MV-4-11 (cell line): ENCODE measurements at regions not wholly inside any gene's neighbourhood (a gene's known extent, or its start where the extent isn't known, plus 50 kb on each side); places are given as distances from the start of the nearest gene placed in this dataset.
"Not testable (repeated sequence)": the region's sequence is repeated elsewhere in the genome, so short reads cannot be mapped to it uniquely, and the experiment has no call there.

Source experiments
- DNase-seq: peaks from one replicate; lab custom pipeline; 2025; lab: John Stamatoyannopoulos, UW

DNA sequence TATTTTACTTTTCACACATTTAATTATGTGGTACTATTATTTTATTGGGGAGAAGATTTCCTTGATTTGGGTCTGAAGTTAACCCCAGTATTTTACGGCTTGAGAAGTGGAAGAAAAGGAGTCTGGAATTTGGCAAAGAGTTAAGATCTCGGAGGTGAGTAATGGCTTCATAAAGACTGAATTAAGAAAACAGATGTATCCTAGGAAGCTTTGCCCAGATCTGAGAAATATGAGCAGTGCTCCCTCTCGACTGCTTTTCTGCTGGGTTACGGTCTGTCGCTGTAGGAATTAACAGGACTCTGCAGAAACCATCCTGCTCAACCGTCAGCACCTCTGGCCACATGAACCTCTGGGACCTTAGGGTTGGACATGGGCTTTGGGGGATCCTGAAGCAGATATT lies 163.6 kb upstream of the NDN start:
- no peak for DNase-seq

DNA sequence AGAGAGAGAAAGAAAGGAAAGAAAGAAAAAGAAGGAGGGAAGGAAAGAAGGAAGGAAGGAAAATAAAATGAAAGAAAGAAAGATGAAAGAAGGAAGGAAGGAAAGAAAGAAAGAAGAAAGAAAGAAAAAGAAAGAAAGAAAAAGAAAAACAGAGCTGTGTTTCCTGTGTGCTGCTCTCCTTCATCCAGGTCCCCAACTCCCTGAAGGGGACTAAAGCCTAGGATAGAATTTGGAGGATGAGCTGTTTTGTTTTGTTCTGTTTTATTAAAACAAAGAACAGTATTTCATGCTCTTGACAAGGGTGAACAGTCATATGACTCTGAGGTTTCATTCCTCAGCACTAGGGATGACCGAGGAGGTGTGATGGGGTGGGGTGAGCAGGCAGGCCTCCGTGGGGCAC lies 164.8 kb upstream of the NDN start:
- DNase-seq: no peak

DNA sequence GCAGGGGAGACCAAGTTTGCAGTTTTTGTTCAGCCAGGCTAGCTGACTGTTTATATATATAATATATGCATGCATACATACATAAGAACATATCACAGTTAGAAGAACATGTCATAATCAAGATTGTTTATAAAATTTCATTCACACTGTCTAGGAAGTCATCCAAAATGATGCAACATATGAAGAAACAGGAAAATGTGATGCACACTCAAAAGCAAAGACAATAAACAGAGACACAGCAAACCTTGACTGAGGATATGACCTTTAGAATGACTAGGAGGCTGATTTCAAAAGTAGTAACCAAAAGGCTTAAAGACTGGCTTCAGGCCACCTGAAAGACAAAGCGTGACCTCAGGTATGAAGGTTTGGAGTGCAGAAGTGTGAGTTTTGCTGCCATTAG lies 166.2 kb upstream of the NDN start:
- DNase-seq: no peak

DNA sequence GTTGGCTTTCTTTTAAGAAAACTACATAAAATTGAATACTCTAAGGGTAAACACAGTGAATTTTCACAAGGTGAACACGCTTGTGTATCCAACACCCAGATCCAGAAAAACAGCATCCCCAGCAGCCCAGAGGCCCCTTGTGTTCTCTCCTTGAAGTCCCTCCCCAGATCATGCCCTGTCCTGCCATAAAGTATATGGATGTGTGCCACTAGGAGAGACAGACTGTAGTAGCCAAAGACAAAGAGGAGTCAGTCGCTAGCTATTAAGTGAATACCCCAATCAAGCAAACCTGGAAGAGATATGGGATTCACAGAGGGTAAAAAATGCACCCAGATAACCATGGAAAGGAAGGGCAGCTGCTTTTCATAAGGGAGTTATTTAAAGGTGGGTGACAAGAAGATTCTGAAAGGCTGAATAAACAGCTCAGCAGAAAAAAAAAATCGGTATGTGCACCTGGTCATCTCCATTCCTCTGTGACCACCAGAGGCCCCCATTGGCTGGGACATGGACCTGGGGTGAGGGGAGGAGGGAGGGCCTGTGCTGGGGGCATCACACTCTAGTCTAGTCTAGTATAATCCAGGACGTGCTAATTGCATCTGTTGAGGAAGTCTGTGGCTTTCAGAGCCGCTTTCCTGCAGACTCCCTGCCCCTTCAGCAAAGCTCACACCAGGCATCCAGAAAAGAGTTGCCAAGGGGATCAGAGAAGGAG lies 167.3 kb upstream of the NDN start:
- DNase-seq: peak; percentile 5

DNA sequence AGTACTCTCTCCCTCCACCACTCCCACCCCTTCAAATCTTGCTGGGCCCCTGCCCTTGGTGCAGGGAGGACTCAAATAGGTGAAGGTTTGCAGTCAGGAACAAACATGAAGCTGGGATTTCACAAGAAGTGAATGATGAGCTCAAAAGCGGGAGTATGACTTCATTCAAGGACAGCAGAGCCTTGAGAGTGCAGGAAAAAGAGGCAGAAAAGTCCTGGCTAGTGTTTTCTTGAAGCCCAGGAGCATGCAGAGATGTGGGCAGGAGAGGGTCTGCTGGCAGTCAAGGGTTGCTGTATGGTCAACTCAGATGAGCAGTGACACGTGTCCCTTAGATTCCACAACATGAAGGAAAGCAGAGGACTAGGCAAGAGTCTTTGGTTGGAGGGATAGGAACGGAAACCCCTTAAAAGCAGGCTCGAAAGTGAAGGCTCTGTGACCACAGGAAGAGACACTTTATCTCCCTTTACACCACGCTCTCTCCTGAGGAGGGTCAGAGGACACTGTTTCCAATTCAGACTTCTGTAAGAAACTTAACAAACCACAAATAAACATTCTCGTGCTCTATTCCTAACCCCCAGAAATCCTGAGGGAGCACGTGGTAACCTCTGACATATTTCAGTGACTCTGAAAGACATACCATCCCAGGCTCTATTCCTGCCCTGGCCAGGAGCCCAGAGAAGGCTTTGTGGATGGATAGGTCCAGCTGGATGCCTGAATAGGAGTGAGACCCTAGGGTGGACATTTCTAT lies 168.0 kb upstream of the NDN start:
- peak; percentile 42 for DNase-seq

DNA sequence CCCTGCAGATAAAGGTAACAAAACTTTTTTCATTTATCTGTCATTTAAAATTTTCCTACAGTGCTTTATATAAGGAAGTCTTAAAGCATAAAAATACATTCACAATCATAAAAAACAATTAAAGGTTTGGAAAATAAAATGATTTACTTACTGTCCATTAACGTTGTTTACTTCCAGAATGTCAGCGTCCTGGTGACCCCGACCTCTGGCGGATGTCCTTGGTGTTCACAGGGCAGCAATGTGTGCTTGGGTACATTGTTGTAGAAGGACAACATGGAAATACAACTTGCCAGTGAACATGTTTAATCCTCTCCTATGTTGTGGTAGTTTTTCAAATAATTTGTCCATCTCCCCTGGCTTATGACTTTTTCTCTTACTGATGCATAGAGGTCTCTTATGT lies 168.8 kb upstream of the NDN start:
- DNase-seq: no peak

DNA sequence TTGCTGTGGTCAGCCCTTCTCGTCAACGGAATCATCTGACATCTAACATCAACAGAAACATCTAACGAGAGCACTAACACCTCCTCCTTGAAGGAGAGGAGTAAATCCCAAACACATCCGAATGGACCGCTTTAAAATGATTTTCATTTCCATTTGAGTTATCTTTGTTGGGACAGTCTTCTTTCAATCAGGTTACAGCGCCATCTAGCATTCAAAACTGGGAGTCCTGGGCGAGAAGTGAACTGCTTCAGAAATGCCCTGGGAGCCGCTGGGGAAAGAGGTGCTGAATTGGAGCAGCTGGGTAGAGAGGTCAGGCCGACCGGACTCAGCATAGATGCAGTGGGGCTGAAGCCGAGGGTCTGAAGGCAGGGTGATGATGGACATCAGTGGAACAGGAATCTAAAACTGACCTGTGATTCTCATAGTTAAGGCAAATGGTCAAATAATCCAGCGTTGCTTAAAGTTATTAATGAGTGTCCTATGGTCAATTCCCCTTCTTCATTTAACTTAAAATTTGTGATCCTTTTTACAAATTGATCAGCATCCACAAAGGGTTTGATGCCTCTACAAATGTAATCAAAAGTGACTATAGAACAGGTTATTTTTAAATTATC lies 170.0 kb upstream of the NDN start:
- DNase-seq: peak; percentile 12

DNA sequence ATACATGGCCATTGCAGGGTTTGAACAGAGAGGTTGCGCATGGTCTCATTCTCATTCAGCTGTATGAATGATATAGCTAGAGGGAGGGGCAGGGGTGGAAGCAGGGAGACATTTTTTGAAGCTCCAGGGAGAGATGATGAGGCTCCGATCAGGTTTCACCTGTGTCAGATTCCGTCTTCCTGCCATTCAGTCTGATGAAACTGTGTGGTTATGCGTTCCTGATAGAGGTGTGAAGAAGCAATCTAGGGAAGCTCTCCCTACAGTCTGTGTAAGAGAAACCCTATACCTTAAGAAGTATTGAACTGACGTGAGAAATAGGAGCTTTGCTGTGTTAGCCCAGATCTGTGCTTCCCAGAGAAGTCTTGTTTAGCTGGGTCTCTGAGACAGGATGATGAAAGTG lies 171.9 kb upstream of the NDN start:
- no peak for DNase-seq

DNA sequence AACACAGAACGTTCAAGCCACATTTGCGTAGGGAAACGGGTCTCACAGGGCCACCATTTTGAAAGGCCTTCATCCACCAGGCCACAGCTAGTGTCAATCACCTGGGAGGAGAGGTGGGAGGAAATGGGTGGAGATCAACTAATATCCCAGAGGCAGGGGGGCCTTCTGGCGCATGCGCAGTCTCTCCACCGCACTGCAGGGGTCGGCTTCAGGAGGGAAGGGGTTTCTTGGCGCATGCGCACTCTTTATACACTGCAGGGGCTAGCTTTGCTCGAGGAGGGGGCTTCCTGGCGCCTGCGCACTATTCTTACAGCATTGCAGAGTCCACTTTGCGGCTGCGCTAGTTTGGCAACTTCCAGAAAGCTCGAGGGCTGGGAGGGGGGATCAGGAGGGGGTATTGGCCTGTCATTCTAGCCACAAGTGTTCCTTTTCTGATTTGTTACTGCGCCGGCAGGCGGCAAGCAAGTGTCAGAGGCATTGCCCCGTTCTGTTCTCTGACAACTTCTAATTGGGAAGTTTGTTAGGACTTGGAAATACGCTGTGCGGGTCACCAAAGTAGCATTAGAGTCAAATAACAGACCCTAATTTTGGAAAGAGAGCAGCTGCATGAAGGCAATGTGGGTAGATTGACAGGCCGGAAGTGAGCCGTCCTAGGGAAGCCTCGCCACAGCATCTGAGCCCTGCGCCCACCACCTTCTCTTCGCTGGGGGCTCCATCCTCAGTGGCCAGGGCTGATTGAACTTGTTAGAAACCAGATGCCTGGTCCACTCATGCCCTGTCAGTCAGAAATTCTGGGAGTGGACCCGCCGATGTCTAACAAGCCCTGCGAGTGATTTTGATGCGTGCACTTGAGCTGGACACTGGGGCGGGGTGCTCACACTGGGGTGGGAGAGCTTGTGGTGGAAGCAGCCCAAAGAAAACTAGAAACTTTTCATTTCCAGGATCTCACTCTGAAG lies 173.5 kb upstream of the NDN start:
- no peak for DNase-seq

DNA sequence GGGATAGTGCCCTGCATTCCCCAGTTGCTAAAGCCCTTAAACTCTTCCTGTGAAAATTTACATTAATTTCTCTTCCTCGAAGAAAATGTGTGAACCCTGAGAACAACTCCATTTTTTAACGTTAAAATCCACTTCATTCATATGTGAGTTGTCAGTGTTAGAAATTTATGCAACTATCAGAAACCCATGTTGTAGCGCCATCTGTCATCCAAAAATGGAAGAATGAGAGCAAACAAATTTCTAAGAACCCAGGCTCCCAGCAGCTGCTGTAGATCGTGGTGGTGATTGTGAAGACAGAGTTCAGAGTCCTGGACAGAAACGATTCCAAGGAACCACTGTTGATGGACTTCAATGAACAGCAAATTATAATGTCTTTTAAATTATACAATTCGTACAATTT lies 179.7 kb upstream of the NDN start:
- no peak for DNase-seq

DNA sequence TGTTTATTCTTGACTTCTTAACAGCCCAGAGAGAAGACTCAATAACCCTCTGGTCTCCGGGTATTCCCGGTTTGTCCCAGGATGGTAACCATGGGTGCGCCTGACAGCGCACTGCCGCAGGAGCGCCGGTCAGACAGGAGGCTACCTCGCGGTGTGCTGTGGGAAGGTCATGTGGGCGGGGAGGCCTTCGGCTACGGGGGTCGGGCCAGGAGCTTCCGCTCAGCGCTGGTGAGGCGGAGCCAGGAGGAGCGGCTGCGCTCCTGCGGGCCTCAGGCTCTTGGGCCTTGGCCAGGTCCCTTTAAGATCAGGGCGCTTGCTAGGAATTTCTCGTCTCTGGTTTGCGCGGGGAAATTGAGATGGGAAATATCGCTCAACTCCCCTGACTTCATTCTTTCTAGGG lies 182.3 kb upstream of the NDN start:
- DNase-seq: no peak

DNA sequence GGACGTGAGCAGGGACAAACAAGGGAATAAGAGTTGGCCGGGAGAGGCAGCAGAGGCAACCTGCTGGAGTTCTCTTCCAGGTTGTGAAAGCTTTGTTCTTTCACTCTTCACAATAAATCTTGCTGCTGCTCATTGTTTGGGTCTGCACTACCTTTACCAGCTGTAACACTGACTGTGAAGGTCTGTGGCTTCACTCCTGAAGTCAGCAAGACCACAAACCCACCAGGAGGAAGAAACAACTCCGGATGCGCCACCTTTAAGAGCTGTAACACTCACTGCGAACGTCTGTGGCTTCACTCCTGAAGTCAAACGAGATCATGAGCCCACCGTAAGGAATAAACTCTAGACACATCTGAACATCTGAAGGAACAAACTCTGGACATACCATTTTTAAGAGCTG lies 186.5 kb upstream of the NDN start:
- not testable (repeated sequence) for DNase-seq

DNA sequence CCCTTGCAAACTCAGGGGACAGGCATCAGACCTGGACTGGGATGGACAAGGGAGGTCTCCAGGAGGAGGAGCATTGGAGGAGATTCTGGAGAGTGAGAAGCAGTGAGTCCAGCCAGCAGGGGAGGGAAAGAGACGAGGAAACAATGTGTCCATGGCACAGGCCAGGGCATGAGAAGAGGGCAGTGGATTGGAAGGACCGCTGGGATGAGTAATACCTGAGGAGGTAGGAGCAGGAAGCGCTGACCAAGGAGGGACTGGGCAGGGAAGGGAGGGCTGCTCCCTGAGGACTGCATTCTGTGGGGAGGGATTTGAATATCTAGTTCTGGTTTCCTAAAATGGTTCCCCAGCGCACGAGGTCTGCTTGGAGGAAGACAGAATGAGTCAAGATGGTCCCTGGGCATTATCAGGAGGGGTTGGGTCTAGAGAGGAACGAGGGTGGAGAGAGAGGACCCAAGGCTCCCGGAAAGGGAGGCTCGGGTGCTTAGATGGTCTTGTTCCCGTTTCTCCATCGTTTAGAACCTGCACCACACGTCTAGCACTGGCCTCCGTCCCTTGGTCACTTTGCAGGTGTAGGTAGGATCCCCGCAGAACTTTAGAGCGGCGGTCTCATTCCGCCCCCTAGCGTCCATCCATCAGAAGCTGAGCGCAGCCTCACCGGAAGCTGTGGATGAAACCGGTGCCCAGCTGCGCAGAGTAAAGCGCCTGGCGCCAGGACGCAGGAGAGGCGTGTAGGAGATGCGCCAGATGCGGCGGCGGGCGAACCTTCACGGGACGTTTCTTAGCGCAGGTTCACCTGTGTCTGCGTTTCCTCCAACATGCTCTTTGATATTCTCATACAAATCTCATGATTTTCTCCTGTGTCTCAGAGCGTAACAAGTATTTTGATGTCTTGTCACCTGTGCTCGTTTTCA lies 190.7 kb upstream of the NDN start:
- no peak for DNase-seq

DNA sequence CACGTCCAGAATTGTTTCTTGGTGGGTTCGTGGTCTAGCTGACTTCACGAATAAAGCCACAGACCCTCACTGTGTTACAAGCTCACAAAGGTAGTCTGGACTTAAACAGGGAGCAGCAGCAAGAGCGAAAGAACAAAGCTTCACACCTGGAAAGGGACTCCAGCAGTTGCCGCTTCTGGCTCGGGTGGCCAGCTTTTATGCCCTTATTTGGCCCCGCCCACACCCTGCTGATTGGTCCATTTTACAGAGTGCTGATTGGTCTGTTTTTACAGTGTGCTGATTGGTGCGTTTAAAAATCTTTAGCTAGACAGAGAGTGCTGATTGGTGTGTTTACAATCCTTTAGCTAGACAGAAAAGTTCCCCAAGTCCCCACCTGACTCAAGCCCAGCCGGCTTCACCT lies 194.2 kb upstream of the NDN start:
- DNase-seq: no peak

DNA sequence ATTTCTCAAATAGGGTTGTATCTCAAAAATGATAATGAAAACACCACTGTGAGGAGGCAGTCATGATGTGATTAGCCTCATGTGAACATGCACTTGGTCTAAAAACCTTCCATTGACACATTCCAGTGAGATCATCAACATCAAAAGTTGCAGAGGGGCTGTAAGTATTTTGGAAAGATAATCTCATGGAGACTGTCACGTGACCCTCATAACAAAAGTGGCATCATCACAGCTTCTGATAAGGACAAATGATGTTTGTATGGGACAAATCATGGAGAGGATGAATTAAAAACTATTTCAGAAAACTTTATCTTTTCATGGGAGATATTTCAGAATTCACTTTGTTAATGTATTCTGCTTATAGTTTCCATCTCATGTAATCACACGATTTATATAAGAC lies 203.1 kb upstream of the NDN start:
- DNase-seq: no peak

DNA sequence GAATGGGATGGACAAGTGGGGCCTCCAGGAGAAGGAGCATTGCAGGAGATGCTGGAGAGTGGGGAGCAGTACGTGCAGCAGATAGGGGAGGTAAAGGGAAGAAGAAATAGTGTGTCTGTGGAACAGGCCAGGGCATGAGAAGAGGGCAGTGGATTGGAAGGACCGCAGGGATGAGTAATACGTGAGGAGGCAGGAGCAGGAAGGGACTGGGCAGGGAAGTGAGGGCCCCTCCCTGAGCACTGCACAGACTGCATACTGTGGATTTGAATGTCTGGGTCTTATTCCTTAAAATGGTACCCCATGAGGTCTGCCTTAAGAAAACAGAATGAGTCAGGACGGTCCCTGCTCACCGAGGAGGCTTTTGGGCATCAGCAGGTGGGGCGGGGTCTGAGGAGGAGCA lies 210.0 kb upstream of the NDN start:
- DNase-seq: no peak

DNA sequence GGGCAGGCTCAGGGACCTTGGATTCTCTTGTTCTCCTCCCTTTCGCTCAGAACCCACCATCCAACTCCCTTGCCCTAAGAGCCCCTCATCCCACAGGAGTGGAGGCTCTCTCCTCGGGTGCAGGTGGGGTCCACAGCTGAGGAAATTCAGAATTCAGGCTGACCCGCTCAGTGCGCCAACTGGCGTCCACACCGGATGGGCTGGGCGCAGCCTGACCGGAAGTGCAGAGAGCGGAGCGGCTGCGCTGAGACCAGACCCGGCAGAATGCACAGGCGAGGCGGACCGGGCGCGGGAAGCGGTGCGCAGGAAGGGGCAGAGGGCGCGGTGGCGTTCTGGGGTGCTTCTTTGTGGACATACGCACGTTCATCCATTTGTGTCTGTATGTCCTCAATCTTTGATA lies 210.4 kb upstream of the NDN start:
- DNase-seq: no peak

DNA sequence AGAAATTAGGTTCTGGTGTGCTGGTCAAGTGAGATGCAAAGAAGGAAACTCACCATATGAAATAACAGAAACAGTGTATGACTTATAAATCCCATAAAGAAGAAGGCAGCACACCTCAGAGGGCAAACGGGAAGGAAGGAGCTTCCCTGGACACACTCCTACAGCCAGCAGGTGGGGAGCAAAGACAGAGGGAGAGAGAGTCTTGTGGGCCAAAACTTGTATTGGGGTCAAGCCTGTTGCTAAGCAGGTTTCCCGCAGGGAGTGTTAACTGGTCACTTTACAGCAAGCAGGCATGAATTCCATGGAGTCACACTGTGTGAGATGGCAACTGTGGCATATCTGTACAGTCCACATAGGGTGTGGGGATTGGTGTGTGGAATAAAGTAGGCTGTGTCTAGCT lies 222.9 kb upstream of the NDN start:
- no peak for DNase-seq

DNA sequence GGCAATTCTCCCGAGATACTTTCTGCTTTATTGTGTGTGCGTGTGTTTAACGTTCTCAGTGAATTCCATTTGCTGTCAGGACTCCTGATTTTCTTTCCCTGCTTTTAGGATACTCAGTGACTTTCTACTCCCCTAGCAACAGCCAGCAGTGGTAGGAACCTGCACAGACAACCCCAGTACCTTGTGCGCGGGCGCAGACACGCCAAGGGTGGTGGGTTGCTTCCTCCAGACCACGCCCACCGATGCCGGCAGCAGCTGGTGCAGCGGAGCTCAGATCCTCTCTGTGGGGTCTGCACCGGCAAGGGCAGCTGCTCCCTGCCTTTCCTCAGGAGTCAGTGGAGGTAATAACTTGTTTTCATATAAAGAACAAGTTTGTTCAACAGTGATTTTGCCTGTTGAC lies 225.1 kb upstream of the NDN start:
- no peak for DNase-seq

DNA sequence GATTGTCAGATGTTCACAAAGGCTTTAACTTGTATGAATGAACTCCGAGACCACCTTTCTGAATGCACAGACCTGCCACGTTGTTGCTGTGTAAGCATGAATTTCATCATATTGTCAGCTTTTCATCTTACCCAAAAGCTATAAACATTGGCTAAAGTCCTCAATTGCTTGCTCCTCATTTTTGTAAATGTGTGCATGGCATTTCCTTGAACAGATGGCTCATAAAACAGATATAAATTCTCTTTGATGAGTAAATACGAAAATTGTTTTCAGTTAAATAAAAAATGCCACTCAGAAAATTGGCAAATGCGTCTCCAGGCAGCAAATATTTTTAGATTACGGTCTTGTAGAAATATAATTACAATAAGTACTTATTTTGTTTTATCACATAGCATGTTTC lies 226.0 kb upstream of the NDN start:
- DNase-seq: no peak

DNA sequence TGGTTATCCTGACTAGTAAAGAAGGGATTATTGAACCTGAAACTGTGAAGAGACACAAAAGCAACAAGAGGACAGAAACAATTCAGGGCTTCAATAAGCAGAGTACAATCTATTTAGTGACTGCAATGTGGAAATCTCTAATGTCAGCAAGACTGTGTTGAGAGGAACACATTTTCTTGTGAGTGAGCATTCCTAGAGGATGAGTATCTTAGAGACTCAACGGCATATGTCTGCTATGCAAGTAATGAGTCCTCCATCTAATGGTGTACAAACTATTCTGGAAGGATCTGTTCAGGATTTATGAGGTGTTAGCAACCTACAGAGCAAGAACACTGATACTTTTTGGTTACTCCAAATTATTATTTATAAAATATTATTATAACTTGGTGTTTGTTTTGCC lies 226.5 kb upstream of the NDN start:
- no peak for DNase-seq
